ENCODE measurements at regions not wholly inside any gene's neighbourhood (a gene's known extent, or its start where the extent isn't known, plus 50 kb on each side); places are given as distances from the start of the nearest gene placed in this dataset.

DNA sequence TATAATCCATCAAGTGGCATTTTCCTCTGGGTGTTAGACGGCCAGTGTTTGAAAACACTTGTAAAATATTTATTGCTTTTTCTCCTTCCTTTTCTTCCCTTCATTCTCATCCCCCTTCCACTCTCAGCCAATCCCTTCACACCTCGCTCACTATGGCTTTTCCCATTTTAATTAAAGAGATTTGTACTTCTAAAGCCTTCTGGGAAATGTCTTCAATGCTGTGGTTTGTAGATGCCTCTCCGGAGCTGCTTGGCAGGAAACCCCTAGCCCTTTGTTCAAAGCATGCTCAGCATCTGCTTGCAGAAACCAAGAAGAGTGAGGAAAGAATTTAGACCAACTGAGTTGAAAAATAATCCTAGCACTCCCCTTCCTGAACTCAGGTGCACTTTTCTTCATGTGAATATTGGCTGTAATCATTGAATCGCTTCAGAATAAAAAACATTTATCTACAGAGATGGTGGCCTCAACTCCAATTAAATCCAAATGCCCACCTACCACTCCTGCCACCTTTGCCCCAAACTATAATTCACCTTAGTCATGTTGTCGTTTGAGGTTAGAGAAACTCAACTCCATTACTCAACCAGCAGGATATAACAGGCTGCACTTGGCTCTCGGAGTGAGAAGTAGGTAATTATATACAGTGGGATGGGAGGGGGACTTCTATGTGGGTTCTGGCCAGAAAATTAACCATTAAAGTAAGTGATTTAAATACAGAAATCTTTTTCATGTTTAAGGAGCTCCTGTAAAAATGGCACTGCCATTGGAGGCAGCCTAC is 659.4 kb upstream of the CAMK1G start:
- TF ChIP-seq, protein P1, sequence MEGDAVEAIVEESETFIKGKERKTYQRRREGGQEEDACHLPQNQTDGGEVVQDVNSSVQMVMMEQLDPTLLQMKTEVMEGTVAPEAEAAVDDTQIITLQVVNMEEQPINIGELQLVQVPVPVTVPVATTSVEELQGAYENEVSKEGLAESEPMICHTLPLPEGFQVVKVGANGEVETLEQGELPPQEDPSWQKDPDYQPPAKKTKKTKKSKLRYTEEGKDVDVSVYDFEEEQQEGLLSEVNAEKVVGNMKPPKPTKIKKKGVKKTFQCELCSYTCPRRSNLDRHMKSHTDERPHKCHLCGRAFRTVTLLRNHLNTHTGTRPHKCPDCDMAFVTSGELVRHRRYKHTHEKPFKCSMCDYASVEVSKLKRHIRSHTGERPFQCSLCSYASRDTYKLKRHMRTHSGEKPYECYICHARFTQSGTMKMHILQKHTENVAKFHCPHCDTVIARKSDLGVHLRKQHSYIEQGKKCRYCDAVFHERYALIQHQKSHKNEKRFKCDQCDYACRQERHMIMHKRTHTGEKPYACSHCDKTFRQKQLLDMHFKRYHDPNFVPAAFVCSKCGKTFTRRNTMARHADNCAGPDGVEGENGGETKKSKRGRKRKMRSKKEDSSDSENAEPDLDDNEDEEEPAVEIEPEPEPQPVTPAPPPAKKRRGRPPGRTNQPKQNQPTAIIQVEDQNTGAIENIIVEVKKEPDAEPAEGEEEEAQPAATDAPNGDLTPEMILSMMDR (IDR thresholded peaks at IDR 0.05) = no peak
- TF ChIP-seq POLR2AphosphoS5 (IDR thresholded peaks at IDR 0.05; ENCODE audit: insufficient read depth in 1 of 2, low read depth in 1 of 2) (no peak), POLR2A (IDR thresholded peaks at IDR 0.05) (no peak)
